HUDEP-2 (cell line): ENCODE measurements at regions not wholly inside any gene's neighbourhood (a gene's known extent, or its start where the extent isn't known, plus 50 kb on each side); places are given as distances from the start of the nearest gene placed in this dataset.

Experiments
- DNase-seq, 76 experiments: peaks; one replicate each; lab custom pipeline; 2025; ENCODE audit not compliant: unreplicated experiment in 76 of 76; lab: John Stamatoyannopoulos, UW

- DNase-seq: no peak
Observed at GRCh38 chr2:15762449-15762848, 170.8 kb downstream of the DDX1 start.

GRCh38 chr2:15763106-15763821 lies 171.6 kb downstream of the DDX1 start:
- DNase-seq: no peak

GRCh38 chr2:15763822-15764682 lies 172.4 kb downstream of the DDX1 start:
- DNase-seq: peak in 35 of 76 experiments; percentile 4 to 70 (median 39)

- DNase-seq: no peak
Observed at GRCh38 chr2:15764683-15765011, 173.0 kb downstream of the DDX1 start.

- no peak for DNase-seq
Observed at GRCh38 chr2:15765211-15765610, 173.5 kb downstream of the DDX1 start.

GRCh38 chr2:15765686-15766302 lies 174.1 kb downstream of the DDX1 start:
- DNase-seq: no peak

- DNase-seq: no peak
Observed at GRCh38 chr2:15766303-15766861, 174.0 kb upstream of the MYCN start.

- DNase-seq: no peak
Observed at GRCh38 chr2:15766911-15767597, 173.3 kb upstream of the MYCN start.

GRCh38 chr2:15767679-15768078 lies 172.7 kb upstream of the MYCN start:
- no peak for DNase-seq

- DNase-seq: no peak
Observed at GRCh38 chr2:15768142-15768541, 172.2 kb upstream of the MYCN start.

GRCh38 chr2:15768615-15769014 lies 171.7 kb upstream of the MYCN start:
- no peak for DNase-seq

- no peak for DNase-seq
Observed at GRCh38 chr2:15769235-15769634, 171.1 kb upstream of the MYCN start.

GRCh38 chr2:15769676-15770547 lies 170.4 kb upstream of the MYCN start:
- DNase-seq: no peak

GRCh38 chr2:15770606-15771005 lies 169.7 kb upstream of the MYCN start:
- DNase-seq: no peak

- no peak for DNase-seq
Observed at GRCh38 chr2:15771124-15771523, 169.2 kb upstream of the MYCN start.

GRCh38 chr2:15772086-15772595 lies 168.2 kb upstream of the MYCN start:
- no peak for DNase-seq

GRCh38 chr2:15772681-15773080 lies 167.7 kb upstream of the MYCN start:
- DNase-seq: no peak

GRCh38 chr2:15773204-15773603 lies 167.1 kb upstream of the MYCN start:
- no peak for DNase-seq

- no peak for DNase-seq
Observed at GRCh38 chr2:15773846-15774245, 166.5 kb upstream of the MYCN start.
